HG03135 (cell line): ENCODE measurements at regions not wholly inside any gene's neighbourhood (a gene's known extent, or its start where the extent isn't known, plus 50 kb on each side); places are given as distances from the start of the nearest gene placed in this dataset.

Experiments used
- ATAC-seq: cut with Tn5 transposase; IDR thresholded peaks from one replicate; pipeline ENCODE4 v1.9.1; 2021; ENCODE audit warnings: mild to moderate bottlenecking, moderate library complexity; ENCODE audit not compliant: unreplicated experiment

DNA sequence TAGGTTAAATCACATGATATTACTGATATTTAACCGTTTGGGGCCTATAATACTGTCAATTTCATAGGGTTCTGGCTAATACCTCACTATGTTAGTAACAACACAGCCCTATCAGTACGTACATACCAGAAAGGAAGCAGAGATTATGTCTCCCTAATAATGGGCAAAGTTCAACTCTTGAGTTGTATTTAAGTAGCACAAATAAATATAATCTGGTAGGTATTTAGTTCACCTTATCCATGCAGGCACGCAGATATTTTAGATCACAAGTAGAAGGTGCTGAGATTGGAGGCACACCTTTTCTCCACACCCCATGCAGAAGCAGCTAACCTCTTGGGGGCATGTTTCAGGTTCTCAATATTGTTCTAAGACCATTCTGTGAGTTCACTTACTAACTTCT lies 118.9 kb downstream of the IRS1 start:
- ATAC-seq = no peak

GRCh38 chr2:226679389-226680065 lies 120.1 kb downstream of the IRS1 start:
- ATAC-seq = no peak

DNA sequence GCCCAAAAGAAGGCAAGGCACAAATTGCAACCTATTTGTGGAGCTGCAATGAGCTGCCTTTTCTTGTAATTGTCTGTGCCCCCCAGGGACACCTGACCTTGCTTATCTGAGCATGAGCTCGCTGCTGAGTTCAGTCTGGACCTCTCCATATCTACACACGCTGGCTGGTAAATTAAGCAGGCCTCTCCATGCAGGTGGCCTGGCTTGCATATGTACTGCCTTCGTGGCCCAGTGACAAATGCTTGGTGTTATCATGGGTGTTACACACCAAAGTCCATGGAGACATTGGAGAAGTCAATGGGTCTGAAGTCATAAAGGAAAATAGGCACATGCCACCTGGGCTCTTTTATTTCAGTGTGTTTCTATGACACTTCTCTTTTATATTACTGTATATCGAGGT lies 121.2 kb downstream of the IRS1 start:
- ATAC-seq = no peak

- ATAC-seq = no peak
Observed at GRCh38 chr2:226677080-226677479, 122.5 kb downstream of the IRS1 start.

- no peak for ATAC-seq
Observed at GRCh38 chr2:226676618-226677017, 123.0 kb downstream of the IRS1 start.

GRCh38 chr2:226674123-226674522 lies 125.5 kb downstream of the IRS1 start:
- ATAC-seq = no peak

DNA sequence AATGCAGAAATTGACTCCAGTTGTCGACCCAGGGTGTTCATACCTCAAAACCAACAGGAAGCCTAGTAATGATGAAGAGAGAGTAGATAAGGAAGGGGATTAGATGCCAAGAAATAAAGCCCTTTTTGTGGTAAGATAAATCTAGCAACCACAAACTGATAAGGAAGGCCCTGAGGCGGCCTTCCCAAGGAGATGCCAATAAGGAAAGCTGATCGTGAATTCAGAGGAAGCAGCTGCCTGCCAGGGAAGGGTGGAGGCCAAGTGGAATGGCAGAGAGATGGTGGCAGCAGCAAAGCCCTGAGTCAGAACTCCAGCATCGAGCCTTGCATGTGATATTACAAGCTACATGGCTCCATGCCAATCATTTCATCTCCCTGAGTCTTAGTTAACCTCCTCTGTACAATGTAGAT lies 126.3 kb downstream of the IRS1 start:
- ATAC-seq = no peak

DNA sequence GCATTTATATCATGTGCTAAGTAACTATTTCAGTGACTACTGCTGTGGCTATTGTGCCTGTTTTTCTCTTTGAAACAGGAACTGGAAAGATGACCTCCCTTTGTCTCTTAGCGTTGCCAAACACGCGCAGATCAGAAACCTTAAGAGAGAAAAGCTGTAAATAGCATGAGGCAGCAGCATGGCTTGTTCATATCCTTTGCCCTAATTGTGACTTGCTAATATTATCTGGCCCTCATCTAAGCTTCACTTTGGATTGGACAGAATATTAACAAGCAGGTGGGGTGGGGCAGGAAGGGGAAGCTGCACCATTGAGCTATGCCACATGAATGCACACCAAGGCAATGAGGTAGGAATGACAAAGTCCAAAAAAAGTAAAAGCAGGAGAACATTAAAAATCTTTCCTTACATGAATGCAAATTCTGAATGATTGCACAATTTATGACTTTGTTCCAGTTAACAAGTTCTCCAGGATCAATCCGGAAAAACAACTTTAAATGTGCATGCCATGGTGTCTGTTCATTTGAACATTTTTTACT lies 128.4 kb downstream of the IRS1 start:
- ATAC-seq = no peak

DNA sequence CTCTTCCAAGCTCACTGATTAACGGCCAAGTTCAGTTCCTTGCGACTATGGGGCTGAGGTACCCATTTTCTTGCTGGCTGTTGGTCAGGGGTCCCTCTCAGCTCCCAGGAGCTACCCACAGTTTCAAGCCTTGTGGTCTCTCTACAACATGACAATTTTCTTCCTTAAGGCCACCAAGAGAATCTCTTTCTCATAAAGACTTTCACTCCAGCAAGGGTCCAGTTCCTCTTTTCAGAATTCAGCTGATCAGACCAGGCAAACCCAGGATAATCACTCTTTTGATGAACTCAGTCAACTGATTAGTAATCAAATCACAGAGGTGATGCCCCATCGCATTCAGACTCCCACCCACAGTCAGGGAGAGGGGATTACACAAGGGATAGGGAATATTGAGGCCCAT lies 129.7 kb downstream of the IRS1 start:
- no peak for ATAC-seq

- ATAC-seq = no peak
Observed at GRCh38 chr2:226669249-226669648, 130.4 kb downstream of the IRS1 start.

DNA sequence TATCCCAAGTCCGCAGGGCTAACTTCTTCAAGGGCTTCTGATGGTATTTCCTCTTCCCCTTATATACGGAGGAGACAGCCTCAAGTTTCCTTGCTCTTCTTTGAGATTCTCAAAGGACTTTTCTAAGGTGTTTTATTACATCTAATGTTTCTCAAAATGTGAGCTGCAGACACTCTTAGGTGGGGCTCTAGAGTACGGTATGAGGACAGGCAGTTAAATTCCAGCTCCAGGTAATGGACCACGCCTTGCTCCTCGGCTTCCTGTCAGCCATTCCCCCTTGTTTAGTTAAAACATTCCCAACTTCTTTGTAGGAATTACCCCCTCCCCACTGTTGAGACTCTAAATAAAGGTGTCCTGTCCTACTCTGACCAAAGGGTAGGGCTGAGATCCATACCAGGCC lies 131.9 kb downstream of the IRS1 start:
- ATAC-seq = no peak

- no peak for ATAC-seq
Observed at GRCh38 chr2:226665306-226665831, 134.3 kb downstream of the IRS1 start.

DNA sequence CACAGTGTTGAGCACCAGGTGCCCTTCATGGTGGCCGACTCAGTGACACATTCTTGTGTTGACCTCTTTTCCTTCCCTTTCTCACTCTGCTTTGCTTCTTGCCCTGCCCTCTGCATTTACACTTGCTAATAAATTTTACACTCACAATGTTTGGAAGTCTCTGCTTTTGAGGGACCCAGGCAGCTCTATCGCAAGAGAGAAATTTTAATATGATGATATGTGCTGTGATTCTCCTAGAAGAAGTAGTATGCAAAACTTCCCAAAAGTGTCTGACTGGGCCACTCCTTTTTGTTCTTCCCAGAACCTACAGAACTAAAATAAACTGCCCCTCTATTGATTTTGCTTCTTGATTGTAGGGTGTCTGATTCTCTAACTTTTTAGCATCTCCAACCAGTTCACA lies 135.0 kb downstream of the IRS1 start:
- ATAC-seq = no peak

GRCh38 chr2:226664140-226664539 lies 135.5 kb downstream of the IRS1 start:
- ATAC-seq = no peak

DNA sequence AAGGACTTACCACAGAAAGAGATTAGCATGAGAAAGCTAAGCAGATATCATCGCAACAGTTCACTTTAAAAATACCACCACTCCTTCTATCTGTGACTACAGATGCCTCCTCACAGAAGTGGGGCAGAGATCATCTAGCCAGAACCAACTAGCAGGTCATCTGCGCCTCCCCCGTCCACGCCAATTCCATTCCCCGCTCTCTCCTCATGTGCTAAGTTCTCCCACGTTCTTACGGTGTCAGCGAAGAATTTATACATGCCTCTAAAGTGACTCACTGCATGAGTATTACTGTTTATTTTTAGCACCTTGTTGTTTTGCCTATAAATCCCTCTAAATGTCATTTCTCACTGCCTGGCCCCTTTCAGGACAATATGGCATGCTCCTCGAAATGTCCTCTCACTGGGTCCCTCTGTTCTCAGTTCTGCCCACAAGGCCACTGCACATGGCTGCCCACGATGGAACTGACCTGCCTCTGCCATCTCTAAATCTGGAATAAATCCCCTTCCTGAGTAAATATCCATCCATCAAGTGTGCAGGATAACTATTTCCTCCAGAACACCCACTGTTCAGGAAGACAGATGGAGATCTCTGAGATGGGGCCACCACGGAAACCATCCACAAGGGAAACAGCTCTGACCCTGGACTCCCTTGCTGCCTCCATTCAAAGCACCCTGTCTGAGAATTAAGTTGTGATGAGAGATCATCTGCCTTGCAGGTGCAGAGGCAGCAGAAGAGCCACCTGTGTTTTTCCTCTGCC lies 137.7 kb downstream of the IRS1 start:
- ATAC-seq = no peak

GRCh38 chr2:226660526-226660925 lies 139.1 kb downstream of the IRS1 start:
- ATAC-seq = no peak

DNA sequence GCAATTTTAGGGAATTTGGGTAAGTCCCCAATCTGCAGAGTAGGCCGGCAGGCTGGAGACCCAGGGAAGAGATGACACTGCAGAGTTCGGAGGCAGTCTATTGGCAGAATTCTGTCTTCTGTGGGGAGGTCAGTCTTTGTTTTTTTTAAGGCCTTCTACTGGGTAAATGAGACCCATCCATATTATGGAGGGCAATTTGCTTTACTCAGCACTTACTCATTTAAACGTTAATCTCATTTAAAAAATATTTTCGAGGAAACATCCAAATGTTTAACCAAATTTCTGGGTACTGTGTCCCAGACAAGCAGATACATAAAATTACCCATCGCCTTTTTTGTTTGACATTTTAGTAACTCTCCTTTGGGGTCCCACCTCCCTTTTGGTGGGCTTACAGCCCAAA lies 139.5 kb downstream of the IRS1 start:
- no peak for ATAC-seq

- ATAC-seq = no peak
Observed at GRCh38 chr2:226659410-226659809, 140.2 kb downstream of the IRS1 start.

GRCh38 chr2:226658555-226658954 lies 141.1 kb downstream of the IRS1 start:
- no peak for ATAC-seq

- no peak for ATAC-seq
Observed at GRCh38 chr2:226657340-226658053, 142.1 kb downstream of the IRS1 start.

GRCh38 chr2:226656367-226656766 lies 143.3 kb downstream of the IRS1 start:
- no peak for ATAC-seq
